Colonic mucosa (tissue), 4 donors: ENCODE measurements at regions not wholly inside any gene's neighbourhood (a gene's known extent, or its start where the extent isn't known, plus 50 kb on each side); places are given as distances from the start of the nearest gene placed in this dataset.

Source experiments
- DNase-seq: peaks from one replicate; pipeline ENCODE4 v3.0.0-alpha.2; 2020
- H3K27ac ChIP-seq: fragments of 200-600 bp; one replicate; pipeline ENCODE4 v1.8.0; 2021
- H3K27me3 ChIP-seq: fragments of 200-600 bp; one replicate; pipeline ENCODE4 v1.8.0; 2021
- H3K36me3 ChIP-seq: fragments of 200-600 bp; one replicate; pipeline ENCODE4 v1.8.0; 2021
- H3K4me1 ChIP-seq: fragments of 200-600 bp; one replicate; pipeline ENCODE4 v1.8.0; 2021; ENCODE audit warnings: mild to moderate bottlenecking
- H3K4me3 ChIP-seq: fragments of 200-600 bp; one replicate; pipeline ENCODE4 v1.8.0; 2021
- H3K9ac ChIP-seq, 2 donors: one replicate each; pipeline ENCODE4 v1.7.0; 2013; ENCODE audit warnings: control low read depth in 2 of 2, low read depth in 2 of 2, low read length in 2 of 2
- H3K9me3 ChIP-seq: fragments of 200-600 bp; one replicate; pipeline ENCODE4 v1.8.0; 2021
- intact Hi-C: fragments of 100-400 bp; cut with DNase I; formaldehyde crosslinking; loops from one replicate; pipeline ENCODE4 v1.14.1; 2022
- TF ChIP-seq, protein P1 (sequence below): fragments of 200-600 bp; IDR thresholded peaks from one replicate; pipeline ENCODE4 v1.8.0; 2022; ENCODE audit warnings: antibody characterized with exemption, mild to moderate bottlenecking
- donor health status: healthy.
- donor health status: DM: no; HTN: no; CAD: no.
- donor health status: DM: no; HTN: no; CAD: no.

DNA sequence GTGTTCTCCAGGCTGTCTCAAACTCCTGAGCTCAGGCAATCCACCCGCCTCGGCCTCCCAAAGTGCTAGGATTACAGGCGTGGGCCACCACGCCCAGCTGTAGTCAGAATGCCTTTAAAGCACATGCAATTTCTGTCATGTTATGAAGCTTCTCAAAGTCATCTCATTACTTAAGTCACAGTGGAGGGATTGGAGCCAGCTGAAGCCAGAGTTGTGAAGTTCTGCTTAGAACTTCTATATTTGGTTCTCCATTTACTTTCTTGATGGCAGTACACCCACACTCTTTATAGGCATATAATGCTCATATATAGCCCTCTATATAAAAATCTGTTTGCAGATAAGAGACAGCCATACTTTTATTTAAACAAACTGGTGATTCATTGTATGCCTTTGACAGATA lies 68.8 kb upstream of the CWC22 start:
- no peaks in the 10 kb centered on the region for H3K36me3 ChIP-seq
- no peak overlapping the region for H3K4me3 ChIP-seq
- TF ChIP-seq, protein P1, sequence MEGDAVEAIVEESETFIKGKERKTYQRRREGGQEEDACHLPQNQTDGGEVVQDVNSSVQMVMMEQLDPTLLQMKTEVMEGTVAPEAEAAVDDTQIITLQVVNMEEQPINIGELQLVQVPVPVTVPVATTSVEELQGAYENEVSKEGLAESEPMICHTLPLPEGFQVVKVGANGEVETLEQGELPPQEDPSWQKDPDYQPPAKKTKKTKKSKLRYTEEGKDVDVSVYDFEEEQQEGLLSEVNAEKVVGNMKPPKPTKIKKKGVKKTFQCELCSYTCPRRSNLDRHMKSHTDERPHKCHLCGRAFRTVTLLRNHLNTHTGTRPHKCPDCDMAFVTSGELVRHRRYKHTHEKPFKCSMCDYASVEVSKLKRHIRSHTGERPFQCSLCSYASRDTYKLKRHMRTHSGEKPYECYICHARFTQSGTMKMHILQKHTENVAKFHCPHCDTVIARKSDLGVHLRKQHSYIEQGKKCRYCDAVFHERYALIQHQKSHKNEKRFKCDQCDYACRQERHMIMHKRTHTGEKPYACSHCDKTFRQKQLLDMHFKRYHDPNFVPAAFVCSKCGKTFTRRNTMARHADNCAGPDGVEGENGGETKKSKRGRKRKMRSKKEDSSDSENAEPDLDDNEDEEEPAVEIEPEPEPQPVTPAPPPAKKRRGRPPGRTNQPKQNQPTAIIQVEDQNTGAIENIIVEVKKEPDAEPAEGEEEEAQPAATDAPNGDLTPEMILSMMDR, result no peak
- H3K9ac ChIP-seq, result no peak overlapping the region
- peaks cover 3% of the 10 kb centered on the region for H3K4me1 ChIP-seq
- intact Hi-C loops, result no loop called here
- peaks cover 4% of the 10 kb centered on the region for H3K27me3 ChIP-seq
- H3K27ac ChIP-seq, result no peak overlapping the region
- DNase-seq, result peak; percentile 47
- H3K9me3 ChIP-seq, result no peaks in the 10 kb centered on the region

DNA sequence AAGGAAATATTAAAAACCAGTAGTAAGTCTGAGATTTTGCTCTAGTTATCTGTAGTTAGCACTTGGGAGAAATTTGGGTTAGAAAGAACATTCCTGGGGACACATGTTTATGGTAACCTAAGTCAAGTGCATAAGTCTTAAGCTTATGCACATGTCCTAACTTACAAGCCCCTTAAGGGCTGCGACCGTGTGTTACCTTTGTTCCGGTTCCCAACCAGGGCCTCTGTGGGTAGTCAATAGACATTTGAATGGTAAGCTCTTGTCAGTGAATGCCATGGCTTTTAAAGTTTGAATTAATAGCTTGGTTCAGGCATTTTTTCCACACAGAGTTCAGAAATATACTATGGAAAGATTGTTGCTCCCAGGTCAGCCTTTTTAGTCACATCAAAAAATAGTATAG lies 64.7 kb upstream of the CWC22 start:
- Histone ChIP-seq H3K9ac (no peak overlapping the region), H3K27ac (no peak overlapping the region), H3K9me3 (no peaks in the 10 kb centered on the region), H3K27me3 (no peaks in the 10 kb centered on the region), H3K4me1 (peaks cover 3% of the 10 kb centered on the region), H3K36me3 (no peaks in the 10 kb centered on the region), H3K4me3 (no peak overlapping the region)
- DNase-seq, result no peak
- TF ChIP-seq, protein P1, result no peak
- intact Hi-C loops, result no loop called here

DNA sequence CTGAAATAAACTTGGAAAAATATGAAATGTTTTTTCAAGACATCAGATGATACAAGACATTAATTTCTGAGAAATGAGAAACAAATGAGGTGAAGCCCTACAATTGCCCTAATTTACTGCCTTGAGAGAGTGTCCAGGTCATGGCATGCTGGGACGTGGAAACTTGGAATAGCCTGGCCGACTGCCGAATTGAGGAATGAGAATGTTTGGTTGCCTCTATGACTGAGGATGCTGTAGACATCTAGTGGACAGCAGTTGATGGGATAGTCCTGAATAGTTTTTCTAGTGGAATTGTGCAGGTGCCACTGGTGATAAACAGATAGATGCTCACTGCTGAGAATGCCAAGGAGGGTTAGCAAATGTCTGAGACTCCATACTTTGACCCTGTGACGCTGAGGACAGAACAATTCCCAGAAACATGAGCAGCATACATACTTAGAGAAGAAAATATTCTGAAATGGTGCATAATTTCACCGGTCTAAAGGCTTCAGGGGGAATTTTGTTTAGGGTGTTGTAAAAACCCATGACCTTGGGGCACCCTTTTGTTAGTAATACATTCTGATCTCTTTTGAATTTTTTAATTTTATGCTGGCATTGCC lies 56.5 kb upstream of the CWC22 start:
- H3K36me3 ChIP-seq, result no peaks in the 10 kb centered on the region
- TF ChIP-seq, protein P1, result no peak
- DNase-seq, result no peak
- H3K9ac ChIP-seq, result no peak overlapping the region
- H3K9me3 ChIP-seq, result no peaks in the 10 kb centered on the region
- H3K27me3 ChIP-seq, result no peaks in the 10 kb centered on the region
- H3K27ac ChIP-seq, result no peak overlapping the region
- H3K4me3 ChIP-seq, result no peak overlapping the region
- intact Hi-C loops, result no loop called here
- H3K4me1 ChIP-seq, result no peaks in the 10 kb centered on the region

DNA sequence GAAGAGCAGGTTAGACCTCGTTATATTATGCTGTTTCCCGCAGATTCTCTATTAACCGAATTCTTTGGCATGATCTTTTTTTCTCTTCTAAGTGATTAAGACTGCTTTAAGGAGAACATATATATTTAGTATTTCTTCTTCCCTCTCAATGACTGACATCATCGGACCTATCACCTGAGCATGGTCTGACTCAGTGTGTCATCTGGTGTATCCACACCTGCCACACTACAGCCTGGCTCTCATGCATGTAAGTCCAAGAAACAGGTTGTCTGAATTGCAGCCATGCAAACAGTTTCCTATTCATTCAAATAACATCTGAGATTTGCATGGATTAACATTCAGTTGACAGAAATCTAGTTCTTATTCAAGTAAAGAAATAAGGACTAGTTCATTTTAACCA lies 55.1 kb upstream of the CWC22 start:
- H3K9me3 ChIP-seq, result no peaks in the 10 kb centered on the region
- DNase-seq, result no peak
- H3K4me3 ChIP-seq, result no peak overlapping the region
- TF ChIP-seq, protein P1, result no peak
- no peaks in the 10 kb centered on the region for H3K27me3 ChIP-seq
- no peak overlapping the region for H3K9ac ChIP-seq
- no peaks in the 10 kb centered on the region for H3K4me1 ChIP-seq
- intact Hi-C loops, result no loop called here
- no peak overlapping the region for H3K27ac ChIP-seq
- no peaks in the 10 kb centered on the region for H3K36me3 ChIP-seq

DNA sequence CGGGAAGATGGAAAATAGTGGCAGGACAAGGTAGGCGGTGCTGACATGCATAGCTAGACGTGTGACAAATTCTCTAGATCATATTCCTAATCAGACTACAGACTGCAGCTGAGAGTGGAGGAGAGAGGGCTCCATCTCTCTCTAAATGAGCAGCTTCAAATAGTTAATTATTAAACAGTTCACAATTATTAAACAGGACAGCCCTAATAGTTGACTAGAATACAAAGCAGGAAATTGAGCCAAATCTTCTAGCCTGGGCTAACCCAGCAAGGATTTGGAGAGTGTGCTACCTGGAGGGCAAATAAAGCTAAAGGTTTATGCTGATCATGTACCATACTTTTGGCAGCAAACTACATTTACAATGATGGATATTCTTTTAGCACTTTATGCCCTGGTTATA lies 54.4 kb upstream of the CWC22 start:
- Histone ChIP-seq H3K27ac (no peak overlapping the region), H3K27me3 (no peaks in the 10 kb centered on the region), H3K9me3 (no peaks in the 10 kb centered on the region), H3K4me1 (no peaks in the 10 kb centered on the region), H3K9ac (no peak overlapping the region), H3K36me3 (no peaks in the 10 kb centered on the region), H3K4me3 (no peak overlapping the region)
- no peak for DNase-seq
- intact Hi-C loops, result no loop called here
- TF ChIP-seq, protein P1, result no peak
